ENCODE measurements at regions not wholly inside any gene's neighbourhood (a gene's known extent, or its start where the extent isn't known, plus 50 kb on each side); places are given as distances from the start of the nearest gene placed in this dataset.

DNA sequence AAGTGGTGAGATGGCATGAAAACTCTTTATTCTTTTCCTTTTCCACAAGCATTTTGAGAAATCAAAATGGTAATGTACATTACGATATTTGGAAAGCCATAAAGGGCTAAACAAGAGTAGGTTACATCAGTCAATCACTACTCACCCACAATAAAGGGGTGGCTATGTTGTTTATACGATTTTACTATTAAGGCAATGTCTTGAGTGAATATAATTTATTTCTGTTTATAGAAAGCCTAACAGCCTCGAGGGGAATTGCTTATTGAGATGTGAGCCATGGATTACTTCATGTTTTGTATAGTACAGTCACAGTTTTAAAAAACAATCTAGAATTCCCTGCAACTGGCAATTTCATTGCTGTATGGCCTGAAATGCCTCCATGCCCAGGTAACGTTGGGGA is 237.5 kb upstream of the RBBP8 start:
- Histone ChIP-seq H3K27me3 (ENCODE audit: control insufficient read depth in 2 of 2, insufficient read depth in 2 of 2, low read length in 2 of 2) (no peaks in the 10 kb centered on the region), H2AFZ (ENCODE audit: insufficient read depth, low read depth, low read length, poor library complexity, severe bottlenecking) (no peak overlapping the region), H3K36me3 (replicated peaks in 1 of 2; ENCODE audit: control insufficient read depth in 1 of 2, insufficient read depth in 2 of 2, low read length in 2 of 2) (no peaks in the 10 kb centered on the region), H3K4me1 (ENCODE audit: control insufficient read depth in 1 of 2, insufficient read depth in 2 of 2, low read length in 2 of 2) (no peaks in the 10 kb centered on the region), H3K9ac (ENCODE audit: insufficient read depth, low read length, poor library complexity, severe bottlenecking) (no peak overlapping the region), H4K20me1 (ENCODE audit: insufficient read depth, low read length) (no peaks in the 10 kb centered on the region), H3K9me3 (replicated peaks in 1 of 2; ENCODE audit: control insufficient read depth in 1 of 2, insufficient read depth in 1 of 2, low read length in 2 of 2) (no peaks in the 10 kb centered on the region), H3K4me2 (replicated peaks; ENCODE audit: extremely low read depth, low read length, poor library complexity, severe bottlenecking) (no peak overlapping the region), H3K4me3 (replicated peaks in 1 of 3; ENCODE audit: low read depth in 2 of 3, low read length in 3 of 3) (no peak overlapping the region), H3K27ac (ENCODE audit: low read depth in 1 of 2, low read length in 2 of 2) (no peak overlapping the region), H3K79me2 (ENCODE audit: insufficient read depth, low read length) (no peaks in the 10 kb centered on the region)
- intact Hi-C loops (cut with micrococcal nuclease), result no loop called here
- H3K4me1 Mint-ChIP-seq, result no peaks in the 10 kb centered on the region
- no peak for DNase-seq
- peaks cover 0 to 3% (median 0%) of the 10 kb centered on the region in 3 donors for H3K27me3 Mint-ChIP-seq (ENCODE audit: low read depth in 3 of 3)
- peaks cover 0 to 4% (median 0%) of the 10 kb centered on the region in 7 donors for H3K9me3 Mint-ChIP-seq
- H3K36me3 Mint-ChIP-seq, result no peaks in the 10 kb centered on the region
- TF ChIP-seq, protein P1, sequence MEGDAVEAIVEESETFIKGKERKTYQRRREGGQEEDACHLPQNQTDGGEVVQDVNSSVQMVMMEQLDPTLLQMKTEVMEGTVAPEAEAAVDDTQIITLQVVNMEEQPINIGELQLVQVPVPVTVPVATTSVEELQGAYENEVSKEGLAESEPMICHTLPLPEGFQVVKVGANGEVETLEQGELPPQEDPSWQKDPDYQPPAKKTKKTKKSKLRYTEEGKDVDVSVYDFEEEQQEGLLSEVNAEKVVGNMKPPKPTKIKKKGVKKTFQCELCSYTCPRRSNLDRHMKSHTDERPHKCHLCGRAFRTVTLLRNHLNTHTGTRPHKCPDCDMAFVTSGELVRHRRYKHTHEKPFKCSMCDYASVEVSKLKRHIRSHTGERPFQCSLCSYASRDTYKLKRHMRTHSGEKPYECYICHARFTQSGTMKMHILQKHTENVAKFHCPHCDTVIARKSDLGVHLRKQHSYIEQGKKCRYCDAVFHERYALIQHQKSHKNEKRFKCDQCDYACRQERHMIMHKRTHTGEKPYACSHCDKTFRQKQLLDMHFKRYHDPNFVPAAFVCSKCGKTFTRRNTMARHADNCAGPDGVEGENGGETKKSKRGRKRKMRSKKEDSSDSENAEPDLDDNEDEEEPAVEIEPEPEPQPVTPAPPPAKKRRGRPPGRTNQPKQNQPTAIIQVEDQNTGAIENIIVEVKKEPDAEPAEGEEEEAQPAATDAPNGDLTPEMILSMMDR (IDR thresholded peaks at IDR 0.05), result no peak
- no peak overlapping the region for H3K27ac Mint-ChIP-seq
- WGBS (ENCODE audit: insufficient coverage), result 100% methylated on average over 1 of the region's 4 CpGs
- H3K4me3 Mint-ChIP-seq, result no peak overlapping the region

DNA sequence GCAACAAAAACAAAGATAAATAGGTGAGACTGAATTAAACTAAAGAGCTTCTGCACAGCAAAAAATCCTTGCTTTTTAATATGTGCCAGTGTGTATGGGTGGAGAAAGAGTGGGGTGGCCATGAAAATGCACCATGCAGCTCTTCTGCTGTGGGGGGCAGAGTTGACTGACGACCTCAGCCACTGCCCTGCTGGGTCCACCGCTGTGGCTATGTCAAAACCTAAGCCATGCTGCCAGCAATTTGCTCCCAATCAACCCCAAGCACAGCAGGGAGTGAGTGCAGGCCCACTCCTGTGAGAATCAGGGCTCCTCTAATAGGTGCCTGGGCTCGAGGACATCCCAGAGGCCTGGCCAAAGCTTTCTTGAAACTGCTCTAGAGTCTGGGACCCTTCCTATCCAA is 235.6 kb upstream of the RBBP8 start:
- Histone ChIP-seq H3K4me2 (replicated peaks; ENCODE audit: extremely low read depth, low read length, poor library complexity, severe bottlenecking) (no peak overlapping the region), H3K4me3 (replicated peaks in 1 of 3; ENCODE audit: low read depth in 2 of 3, low read length in 3 of 3) (no peak overlapping the region), H2AFZ (ENCODE audit: insufficient read depth, low read depth, low read length, poor library complexity, severe bottlenecking) (no peak overlapping the region), H3K9me3 (replicated peaks in 1 of 2; ENCODE audit: control insufficient read depth in 1 of 2, insufficient read depth in 1 of 2, low read length in 2 of 2) (no peaks in the 10 kb centered on the region), H3K79me2 (ENCODE audit: insufficient read depth, low read length) (no peaks in the 10 kb centered on the region), H4K20me1 (ENCODE audit: insufficient read depth, low read length) (no peaks in the 10 kb centered on the region), H3K27ac (ENCODE audit: low read depth in 1 of 2, low read length in 2 of 2) (no peak overlapping the region), H3K9ac (ENCODE audit: insufficient read depth, low read length, poor library complexity, severe bottlenecking) (no peak overlapping the region), H3K4me1 (ENCODE audit: control insufficient read depth in 1 of 2, insufficient read depth in 2 of 2, low read length in 2 of 2) (no peaks in the 10 kb centered on the region), H3K27me3 (ENCODE audit: control insufficient read depth in 2 of 2, insufficient read depth in 2 of 2, low read length in 2 of 2) (no peaks in the 10 kb centered on the region), H3K36me3 (replicated peaks in 1 of 2; ENCODE audit: control insufficient read depth in 1 of 2, insufficient read depth in 2 of 2, low read length in 2 of 2) (no peaks in the 10 kb centered on the region)
- peaks cover 0 to 4% (median 0%) of the 10 kb centered on the region in 7 donors for H3K9me3 Mint-ChIP-seq
- no peaks in the 10 kb centered on the region for H3K4me1 Mint-ChIP-seq
- no peak overlapping the region for H3K27ac Mint-ChIP-seq
- no peaks in the 10 kb centered on the region for H3K36me3 Mint-ChIP-seq
- DNase-seq, result no peak
- intact Hi-C loops (cut with micrococcal nuclease), result no loop called here
- H3K27me3 Mint-ChIP-seq (ENCODE audit: low read depth in 3 of 3), result peaks cover 0 to 3% (median 0%) of the 10 kb centered on the region in 3 donors
- TF ChIP-seq, protein P1 (IDR thresholded peaks at IDR 0.05), result no peak
- no peak overlapping the region for H3K4me3 Mint-ChIP-seq
- 80% methylated on average over 3 of the region's 3 CpGs for WGBS (ENCODE audit: insufficient coverage)

All from CD14-positive monocyte (primary cell).